Stimulated activated CD4-positive, alpha-beta T cell treated with anti-CD3 and anti-CD28 coated beads, Interleukin-2, amount 100 ng/mL, for 48 hours (primary cell): ENCODE measurements at regions not wholly inside any gene's neighbourhood (a gene's known extent, or its start where the extent isn't known, plus 50 kb on each side); places are given as distances from the start of the nearest gene placed in this dataset.
"Not testable (repeated sequence)": the region's sequence is repeated elsewhere in the genome, so short reads cannot be mapped to it uniquely, and the experiment has no call there.

ENCODE experiments used
- DNase-seq, 2 donors: peaks; one replicate each; pipeline ENCODE4 v3.0.0-alpha.2; 2020

- DNase-seq: no peak
These were observed 927.8 kb upstream of the NRXN1 start for GRCh38 chr2:51959696-51960095.

DNA sequence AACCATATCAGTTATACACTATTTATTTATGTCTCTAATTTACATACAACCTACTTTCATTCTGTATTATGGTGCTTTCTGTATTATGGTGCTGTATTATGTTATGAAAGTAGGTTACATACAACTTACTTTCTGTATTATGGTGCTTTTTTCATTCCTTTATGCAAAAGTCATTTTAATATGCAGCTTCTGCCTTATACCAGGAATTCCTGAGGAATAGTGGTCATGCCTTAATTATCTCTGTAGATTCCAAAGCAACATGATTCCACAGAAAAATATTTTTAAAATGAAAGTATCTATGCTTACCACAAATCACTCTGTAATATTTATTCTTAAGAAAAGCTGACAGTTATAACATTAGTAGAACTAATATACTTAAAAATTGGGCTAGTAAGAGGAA is 922.0 kb upstream of the NRXN1 start:
- DNase-seq: no peak

DNA sequence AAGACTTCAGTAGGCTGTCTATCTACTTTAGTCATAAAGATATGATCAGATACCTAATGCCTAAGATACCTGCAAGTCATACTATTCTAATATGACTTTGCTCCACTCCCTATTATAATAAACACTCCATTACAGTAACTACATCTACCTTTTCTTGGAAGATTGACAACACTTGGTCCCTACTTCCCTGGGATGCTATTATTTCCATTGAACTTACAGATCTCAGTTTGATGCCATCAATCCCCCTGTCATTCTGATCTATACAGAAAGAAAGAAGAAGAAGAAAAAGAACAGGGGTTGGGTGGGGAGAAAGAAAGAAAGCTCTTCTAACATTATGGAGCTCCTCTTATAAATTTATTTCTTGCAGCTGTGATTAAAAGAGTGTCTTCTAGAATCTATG is 889.1 kb upstream of the NRXN1 start:
- DNase-seq: no peak

- no peak for DNase-seq
These were observed 888.6 kb upstream of the NRXN1 start for GRCh38 chr2:51920509-51920908.

- no peak for DNase-seq
These were observed 887.5 kb upstream of the NRXN1 start for GRCh38 chr2:51919395-51919794.

GRCh38 chr2:51918113-51918512 is 886.2 kb upstream of the NRXN1 start:
- DNase-seq: no peak

- no peak for DNase-seq
These were observed 871.8 kb upstream of the NRXN1 start for GRCh38 chr2:51903728-51904127.

- no peak for DNase-seq
These were observed 867.7 kb upstream of the NRXN1 start for GRCh38 chr2:51899643-51900042.

DNA sequence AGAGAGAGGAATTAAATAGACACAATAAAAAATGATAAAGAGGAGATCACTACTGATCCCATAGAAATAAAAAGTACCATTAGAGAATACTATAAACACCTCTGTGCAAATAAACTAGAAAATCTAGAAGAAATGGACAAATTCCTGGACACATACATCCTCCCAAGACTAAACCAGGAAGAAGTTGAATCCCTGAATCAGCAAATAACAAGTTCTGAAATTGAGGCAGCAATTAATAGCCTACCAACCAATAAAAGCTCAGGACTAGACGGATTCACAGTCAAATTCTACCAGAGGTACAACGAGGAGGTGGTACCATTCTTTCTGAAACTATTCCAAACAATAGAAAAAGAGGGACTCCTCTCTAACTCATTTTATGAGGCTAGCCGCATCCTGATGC is 862.7 kb upstream of the NRXN1 start:
- not testable (repeated sequence) for DNase-seq

DNA sequence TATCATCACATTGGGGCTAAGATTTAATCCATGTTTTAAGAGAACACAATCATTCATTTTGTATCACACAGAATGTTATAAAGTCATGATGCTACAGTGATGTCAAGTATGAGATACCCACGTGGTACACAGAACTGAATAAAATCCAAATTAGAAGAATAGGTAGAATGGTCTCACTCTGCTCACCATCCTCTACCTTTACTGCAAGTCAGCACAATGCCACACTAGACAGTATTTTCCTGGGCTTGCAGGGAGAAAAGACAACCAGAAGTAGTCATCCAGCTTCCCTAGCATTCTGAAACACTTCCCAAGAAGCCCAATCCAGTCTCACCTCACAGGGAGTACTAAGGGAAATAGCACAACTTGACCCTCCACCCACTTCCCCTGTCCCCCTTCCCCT is 856.2 kb upstream of the NRXN1 start:
- DNase-seq: no peak

GRCh38 chr2:51881673-51882072 is 849.7 kb upstream of the NRXN1 start:
- no peak for DNase-seq

DNA sequence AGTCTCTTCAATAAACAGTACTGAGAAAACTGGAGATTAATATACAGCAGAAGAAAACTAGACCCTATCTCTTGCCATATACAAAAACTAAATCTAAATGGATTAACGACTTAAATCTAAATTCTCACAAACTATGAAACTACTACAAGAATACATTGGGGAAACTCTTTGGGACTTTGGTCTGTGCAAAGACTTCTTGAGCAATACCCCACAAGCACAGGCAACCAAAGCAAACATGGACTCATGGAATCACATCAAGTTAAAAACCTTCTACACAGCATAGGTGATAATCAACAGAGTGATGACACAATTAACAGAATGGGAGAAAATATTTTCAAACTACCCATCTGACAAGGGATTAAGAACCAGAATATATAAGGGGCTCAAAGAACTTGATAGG is 848.2 kb upstream of the NRXN1 start:
- DNase-seq: no peak

- no peak for DNase-seq
These were observed 834.4 kb upstream of the NRXN1 start for GRCh38 chr2:51866361-51866760.

DNA sequence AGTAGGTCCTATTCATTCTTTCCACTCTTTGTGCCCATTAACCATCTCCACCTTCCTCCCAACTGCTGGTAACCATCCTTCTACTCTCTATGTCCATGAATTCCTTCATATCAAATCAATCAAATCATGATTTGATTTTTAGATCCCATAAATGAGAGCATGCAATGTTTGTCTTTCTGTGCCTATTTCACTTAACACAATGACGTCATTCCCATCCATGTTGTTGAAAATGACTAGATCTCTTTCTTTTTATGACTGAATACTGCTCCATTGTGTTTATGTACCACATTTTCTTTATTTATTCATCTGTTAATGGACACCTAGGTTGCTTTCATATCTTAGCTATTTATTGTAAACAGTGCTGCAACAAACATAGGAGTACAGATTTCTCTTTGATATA is 827.3 kb upstream of the NRXN1 start:
- no peak for DNase-seq

DNA sequence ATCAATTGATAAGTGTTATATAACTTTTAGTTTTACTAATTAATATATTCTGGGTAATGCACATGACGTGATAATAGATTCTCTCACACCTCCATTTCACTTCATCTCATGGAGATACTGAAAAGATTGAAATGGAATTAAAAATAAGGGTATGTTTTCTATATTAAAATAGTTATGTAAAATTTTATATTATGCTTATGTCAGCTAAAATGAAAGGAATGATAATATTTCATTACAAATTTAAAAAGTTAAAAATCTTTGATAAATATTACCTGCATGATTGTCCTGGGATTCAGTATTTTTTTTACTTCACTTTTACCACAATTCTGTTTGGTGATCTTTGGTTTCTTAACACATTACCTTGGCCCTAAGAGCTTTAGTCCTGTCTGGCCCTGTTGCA is 823.8 kb upstream of the NRXN1 start:
- DNase-seq: no peak

GRCh38 chr2:51846796-51847195 is 814.9 kb upstream of the NRXN1 start:
- DNase-seq: no peak

GRCh38 chr2:51846018-51846417 is 814.1 kb upstream of the NRXN1 start:
- no peak for DNase-seq

GRCh38 chr2:51844596-51844995 is 812.7 kb upstream of the NRXN1 start:
- DNase-seq: no peak

DNA sequence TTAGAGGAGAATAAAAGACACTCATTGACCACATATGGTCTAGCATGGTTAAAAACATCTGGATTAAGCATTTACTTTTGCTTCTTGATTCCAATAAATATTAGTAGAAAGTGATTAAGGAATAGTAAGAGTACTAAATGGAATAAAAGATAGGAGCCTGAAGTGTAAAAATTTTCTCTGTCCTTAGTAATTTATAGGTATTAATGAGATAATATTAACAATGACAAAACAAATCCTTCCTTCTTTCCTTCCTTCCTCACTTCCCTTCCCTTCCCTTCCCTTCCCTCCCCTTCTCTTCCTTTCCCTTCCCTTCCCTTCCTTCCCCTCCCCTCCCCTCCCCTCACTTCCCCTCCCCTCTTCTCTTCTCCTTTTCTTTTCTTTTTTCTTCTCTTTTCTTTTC is 797.5 kb upstream of the NRXN1 start:
- no peak for DNase-seq

DNA sequence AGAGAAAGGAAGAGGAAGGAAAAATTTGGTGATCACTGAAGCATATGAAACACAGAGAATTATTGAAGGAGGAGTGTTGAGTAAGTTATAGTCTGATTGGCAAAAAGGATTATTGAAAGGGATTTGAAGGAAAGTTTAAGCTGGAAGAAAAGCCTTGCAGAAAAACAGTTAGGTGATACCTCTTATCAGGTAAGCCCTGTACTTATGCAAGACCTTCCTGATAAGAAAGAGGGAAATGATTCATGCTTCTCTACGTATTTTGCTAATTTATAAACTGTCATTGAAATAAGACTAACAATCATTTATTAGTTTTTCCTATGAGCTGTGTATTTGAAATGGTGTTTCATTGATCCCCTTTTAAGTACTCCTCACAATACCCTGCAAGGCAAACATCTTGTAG is 793.9 kb upstream of the NRXN1 start:
- DNase-seq: no peak

GRCh38 chr2:51813247-51813646 is 781.3 kb upstream of the NRXN1 start:
- DNase-seq: no peak

DNA sequence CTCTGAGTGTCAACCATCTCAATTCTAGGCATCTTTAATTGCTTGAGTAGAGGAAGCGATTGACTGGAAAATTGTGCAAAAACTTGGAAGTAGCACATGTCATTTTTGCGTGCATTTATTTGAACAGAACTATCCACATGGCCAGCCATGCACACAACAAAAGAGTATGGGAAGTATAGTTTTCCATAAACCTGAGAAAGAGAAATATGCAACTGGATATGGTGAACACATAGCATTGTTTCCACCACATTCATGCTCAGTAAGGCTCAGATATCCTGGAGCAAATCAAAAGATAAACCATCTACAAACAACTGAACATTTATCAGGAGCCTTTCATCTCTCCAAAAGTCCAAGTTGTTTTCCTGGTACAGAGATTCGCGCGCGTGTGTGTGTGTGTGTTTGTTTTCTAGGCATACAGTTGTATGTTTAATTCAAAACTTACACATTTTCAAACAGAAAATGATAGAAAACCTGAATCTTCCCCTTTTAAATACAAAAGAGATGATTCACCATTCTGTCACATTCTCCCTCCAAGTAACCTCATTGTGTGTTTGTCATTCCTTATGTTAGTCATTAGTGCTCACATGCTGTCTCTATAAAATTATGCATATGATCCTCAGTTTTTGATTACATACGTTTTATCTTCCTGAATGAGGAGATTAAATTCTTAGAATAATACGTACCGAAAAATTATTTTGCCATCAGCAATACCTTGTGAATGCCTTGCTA is 780.4 kb upstream of the NRXN1 start:
- no peak for DNase-seq

DNA sequence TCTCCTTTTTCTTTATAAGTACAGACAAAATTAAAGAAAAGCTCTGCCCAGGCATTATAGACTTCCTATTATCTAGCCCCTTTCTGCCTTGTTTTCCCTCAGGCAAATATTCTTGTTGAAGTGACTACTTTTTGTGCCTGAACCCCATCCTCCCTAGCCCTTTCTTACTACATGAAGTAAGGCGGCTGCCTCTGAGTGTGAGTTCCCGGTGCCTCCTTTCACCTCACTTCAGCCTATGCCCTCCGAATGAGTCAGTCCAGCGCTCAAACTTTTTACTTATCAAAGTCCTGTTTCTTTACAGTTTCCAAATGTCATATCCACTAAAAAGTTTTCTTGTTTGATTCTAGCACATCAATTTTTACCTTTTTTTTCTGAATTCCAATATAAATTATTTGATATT is 778.3 kb upstream of the NRXN1 start:
- no peak for DNase-seq

DNA sequence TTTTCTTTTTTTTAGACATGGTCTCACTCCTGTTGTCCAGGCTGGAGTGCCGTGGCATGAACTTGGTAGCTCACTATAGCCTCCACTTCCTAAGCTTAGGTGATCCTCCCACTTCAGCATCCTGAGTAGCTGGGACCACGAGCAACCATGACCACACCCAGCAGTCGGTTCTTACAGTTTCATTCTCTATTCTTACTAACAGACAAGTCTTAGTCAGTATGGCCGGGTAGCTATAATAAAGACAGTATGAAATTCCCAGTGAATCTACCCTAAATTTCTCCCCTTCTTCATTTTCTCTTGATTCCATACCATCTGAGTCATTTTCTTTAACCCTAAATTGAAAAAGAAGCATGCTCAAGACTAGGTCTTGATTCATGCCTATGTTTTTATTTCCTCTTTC is 775.3 kb upstream of the NRXN1 start:
- no peak for DNase-seq

DNA sequence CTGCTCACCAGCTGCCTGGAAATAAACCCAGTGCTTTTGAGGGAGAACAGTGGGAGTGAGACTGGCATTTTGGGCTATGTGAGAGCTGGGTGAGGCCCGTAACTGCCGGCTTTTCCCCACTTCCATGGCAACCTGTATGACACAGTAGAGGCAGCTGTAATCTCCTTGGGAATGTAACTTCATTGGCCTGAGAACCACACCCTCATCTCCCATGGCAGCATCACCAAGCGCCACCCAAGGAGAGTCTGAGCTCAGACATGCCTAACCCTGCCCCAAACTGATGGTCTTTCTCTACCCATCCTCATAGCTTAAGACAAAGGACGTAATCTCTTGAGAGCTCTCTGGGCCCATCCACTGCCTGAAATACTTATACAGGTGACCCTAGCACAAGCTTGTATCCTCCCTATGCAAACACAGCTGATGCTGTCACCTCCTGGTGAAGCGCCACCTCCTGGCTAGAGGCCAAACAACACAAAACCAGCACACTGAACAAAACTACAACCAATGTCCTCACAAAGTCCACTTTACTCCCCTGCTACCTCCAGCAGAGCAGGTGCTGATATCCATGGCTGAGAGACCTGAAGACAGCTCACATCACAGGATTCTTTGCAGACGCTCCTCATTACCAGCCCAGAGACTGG is 763.4 kb upstream of the NRXN1 start:
- DNase-seq: peak in 1 of 2 donors; percentile 0
